Peyer's patch (tissue), 4 donors: ENCODE measurements at regions not wholly inside any gene's neighbourhood (a gene's known extent, or its start where the extent isn't known, plus 50 kb on each side); places are given as distances from the start of the nearest gene placed in this dataset.

ENCODE experiments used
- DNase-seq, 3 donors: peaks; one replicate each; pipeline ENCODE4 v3.0.0-alpha.2; 2017 to 2019
- H3K27ac ChIP-seq, 4 donors: fragments of 200-600 bp; sonication (generic); one replicate each; pipeline ENCODE4 v1.5.1; 2016 to 2019
- H3K27me3 ChIP-seq, 2 donors: fragments of 200-600 bp; sonication (generic); one replicate each; pipeline ENCODE4 v1.5.1; 2019
- H3K36me3 ChIP-seq, 3 donors: fragments of 200-600 bp; sonication (generic); one replicate each; pipeline ENCODE4 v1.5.1; 2016 to 2019
- H3K4me1 ChIP-seq, 4 donors: fragments of 200-600 bp; sonication (generic); one replicate each; pipeline ENCODE4 v1.5.1; 2016 to 2019
- H3K4me3 ChIP-seq, 4 donors: fragments of 200-600 bp; sonication (generic); 1 replicate in 3 of 4; 2 replicates in 1 of 4; pipeline ENCODE4 v1.5.1; 2016 to 2019; ENCODE audit warnings: mild to moderate bottlenecking in 1 of 4
- H3K9me3 ChIP-seq, 4 donors: fragments of 200-600 bp; sonication (generic); one replicate each; pipeline ENCODE4 v1.5.1; 2016 to 2019; ENCODE audit warnings: mild to moderate bottlenecking in 1 of 4
- CTCF ChIP-seq, 6 experiments: fragments of 450-650 bp in 4 of 6; fragments of 200-600 bp in 2 of 6; sonication (generic) in 1 of 6; IDR thresholded peaks; one replicate each; pipeline ENCODE4 v1.5.1; 2017 to 2019; ENCODE audit warnings: antibody characterized with exemption in 6 of 6, mild to moderate bottlenecking in 3 of 6, moderate library complexity in 1 of 6
- POLR2A ChIP-seq, 2 donors: fragments of 450-650 bp; IDR thresholded peaks; one replicate each; pipeline ENCODE4 v1.5.1; 2017; ENCODE audit warnings: antibody characterized with exemption in 2 of 2, mild to moderate bottlenecking in 2 of 2, moderate library complexity in 2 of 2

- DNase-seq, result no peak
- TF ChIP-seq CTCF (IDR thresholded peaks at IDR 0.05) (no peak), POLR2A (IDR thresholded peaks at IDR 0.05) (no peak)
- Histone ChIP-seq H3K9me3 (peaks cover 0 to 3% (median 0%) of the 10 kb centered on the region in 4 donors), H3K4me1 (no peaks in the 10 kb centered on the region), H3K27ac (no peak overlapping the region), H3K36me3 (no peaks in the 10 kb centered on the region), H3K4me3 (no peak overlapping the region), H3K27me3 (no peaks in the 10 kb centered on the region)
Measured at GRCh38 chr17:27382025-27382424, 74.2 kb upstream of the KSR1 start.

DNA sequence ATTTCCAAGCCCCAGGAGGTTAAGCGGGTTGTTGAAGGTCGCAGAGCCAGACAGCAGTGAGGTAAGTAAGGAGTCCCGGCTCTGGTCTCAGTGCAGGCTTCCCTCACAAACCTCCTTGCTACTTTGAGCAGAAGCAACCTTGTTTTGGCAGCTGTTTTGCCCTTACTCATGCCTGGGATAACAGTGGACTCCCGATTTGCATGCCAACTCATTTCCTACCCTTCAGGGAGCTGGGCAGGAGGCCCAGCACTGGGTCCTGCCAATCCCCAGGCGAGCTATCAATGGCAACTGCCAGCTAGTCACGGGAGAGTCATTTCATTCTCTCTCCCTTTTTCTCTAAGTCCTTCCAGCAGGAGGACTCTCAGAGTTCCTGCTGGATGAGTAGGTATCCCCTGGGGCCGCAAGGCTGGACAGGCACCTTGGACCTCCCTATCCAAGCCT, 72.0 kb upstream of the KSR1 start:
- Histone ChIP-seq H3K36me3 (no peaks in the 10 kb centered on the region), H3K4me3 (no peak overlapping the region), H3K4me1 (no peaks in the 10 kb centered on the region), H3K27me3 (no peaks in the 10 kb centered on the region), H3K9me3 (no peaks in the 10 kb centered on the region), H3K27ac (no peak overlapping the region)
- no peak for TF ChIP-seq CTCF (IDR thresholded peaks at IDR 0.05)
- TF ChIP-seq POLR2A (IDR thresholded peaks at IDR 0.05), result no peak
- DNase-seq, result no peak

- H3K27me3 ChIP-seq, result no peaks in the 10 kb centered on the region
- no peak overlapping the region for H3K27ac ChIP-seq
- no peak for DNase-seq
- H3K4me3 ChIP-seq, result no peak overlapping the region
- H3K36me3 ChIP-seq, result no peaks in the 10 kb centered on the region
- TF ChIP-seq CTCF (IDR thresholded peaks at IDR 0.05) (no peak), POLR2A (IDR thresholded peaks at IDR 0.05) (no peak)
- no peaks in the 10 kb centered on the region for H3K4me1 ChIP-seq
- H3K9me3 ChIP-seq, result no peaks in the 10 kb centered on the region
Measured at GRCh38 chr17:27384726-27385125, 71.5 kb upstream of the KSR1 start.

DNA sequence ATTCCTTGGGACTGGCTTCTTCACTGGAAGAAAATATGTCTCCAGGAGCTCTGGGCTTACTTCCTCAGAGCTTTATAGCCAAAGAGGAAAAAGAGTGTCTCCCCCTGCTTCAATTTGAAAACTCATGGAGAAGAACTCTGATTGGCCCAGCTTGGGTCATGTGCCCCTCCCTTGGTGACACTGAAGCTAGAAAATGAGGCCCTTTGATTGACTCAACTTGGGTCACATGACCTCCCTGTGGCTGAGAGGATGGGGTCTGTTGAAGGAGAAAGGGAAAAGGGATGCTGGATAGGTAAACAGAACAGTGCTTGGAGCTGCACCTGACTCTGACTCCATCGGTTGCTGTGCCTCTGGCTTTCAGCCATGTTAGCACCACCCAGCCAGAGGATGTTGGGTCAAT, 70.6 kb upstream of the KSR1 start:
- no peaks in the 10 kb centered on the region for H3K4me1 ChIP-seq
- TF ChIP-seq CTCF (IDR thresholded peaks at IDR 0.05) (no peak), POLR2A (IDR thresholded peaks at IDR 0.05) (no peak)
- H3K27ac ChIP-seq, result no peak overlapping the region
- DNase-seq, result no peak
- H3K9me3 ChIP-seq, result no peaks in the 10 kb centered on the region
- no peaks in the 10 kb centered on the region for H3K27me3 ChIP-seq
- H3K4me3 ChIP-seq, result no peak overlapping the region
- H3K36me3 ChIP-seq, result no peaks in the 10 kb centered on the region

- Histone ChIP-seq H3K27me3 (no peaks in the 10 kb centered on the region), H3K27ac (no peak overlapping the region), H3K36me3 (no peaks in the 10 kb centered on the region), H3K9me3 (no peaks in the 10 kb centered on the region), H3K4me3 (no peak overlapping the region), H3K4me1 (no peaks in the 10 kb centered on the region)
- TF ChIP-seq POLR2A (IDR thresholded peaks at IDR 0.05) (no peak), CTCF (IDR thresholded peaks at IDR 0.05) (no peak)
- DNase-seq, result no peak
Measured at GRCh38 chr17:27386206-27387075, 69.8 kb upstream of the KSR1 start.
